Endodermal cell (in vitro differentiated cells): ENCODE measurements at regions not wholly inside any gene's neighbourhood (a gene's known extent, or its start where the extent isn't known, plus 50 kb on each side); places are given as distances from the start of the nearest gene placed in this dataset.

Experiments used
- DNase-seq: peaks from one replicate; pipeline ENCODE4 v3.0.0-alpha.2; 2017
- H3K27ac ChIP-seq: 2 replicates; pipeline ENCODE4 v1.5.1; 2013; ENCODE audit warnings: mild to moderate bottlenecking, low read depth, low read length, moderate library complexity
- H3K27me3 ChIP-seq: 2 replicates; pipeline ENCODE4 v1.6.1; 2013; ENCODE audit warnings: mild to moderate bottlenecking, low read length, moderate library complexity; ENCODE audit not compliant: insufficient read depth, control insufficient read depth, poor library complexity, severe bottlenecking
- H3K36me3 ChIP-seq: 2 replicates; pipeline ENCODE4 v1.7.0; 2013; ENCODE audit warnings: mild to moderate bottlenecking, low read length, moderate library complexity; ENCODE audit not compliant: control insufficient read depth, insufficient read depth
- H3K4me1 ChIP-seq: one replicate; pipeline ENCODE4 v1.7.0; 2013; ENCODE audit warnings: low read length; ENCODE audit not compliant: control insufficient read depth, insufficient read depth
- H3K4me3 ChIP-seq: 2 replicates; pipeline ENCODE4 v1.5.1; 2013; ENCODE audit warnings: mild to moderate bottlenecking, low read length, moderate library complexity
- H3K9ac ChIP-seq: 2 replicates; pipeline ENCODE4 v1.6.1; 2013; ENCODE audit warnings: mild to moderate bottlenecking, low read length, moderate library complexity; ENCODE audit not compliant: poor library complexity, severe bottlenecking; ENCODE audit errors: extremely low read depth
- H3K9me3 ChIP-seq: 2 replicates; pipeline ENCODE4 v1.6.1; 2013; ENCODE audit warnings: mild to moderate bottlenecking, low read length, moderate library complexity; ENCODE audit not compliant: control insufficient read depth
- H3K27ac Mint-ChIP-seq: 2 replicates; pipeline ENCODE4 v1.8.0; 2020; ENCODE audit warnings: mixed read lengths
- H3K27me3 Mint-ChIP-seq: 2 replicates; pipeline ENCODE4 v1.8.0; 2021; ENCODE audit warnings: mild to moderate bottlenecking, mixed read lengths; ENCODE audit not compliant: insufficient read depth
- H3K36me3 Mint-ChIP-seq: 2 replicates; pipeline ENCODE4 v1.8.0; 2020; ENCODE audit warnings: low read depth, mixed read lengths
- H3K4me1 Mint-ChIP-seq: 2 replicates; pipeline ENCODE4 v1.8.0; 2020; ENCODE audit warnings: mixed read lengths
- H3K4me3 Mint-ChIP-seq: 2 replicates; pipeline ENCODE4 v1.8.0; 2020; ENCODE audit warnings: mild to moderate bottlenecking, moderate library complexity, mixed read lengths
- H3K9me3 Mint-ChIP-seq: 2 replicates; pipeline ENCODE4 v1.8.0; 2020; ENCODE audit warnings: mild to moderate bottlenecking, mixed read lengths
- CTCF ChIP-seq: fragments of 200-600 bp; sonication (generic); conservative IDR thresholded peaks from 2 replicates; pipeline ENCODE4 v1.5.0; 2021; ENCODE audit warnings: antibody characterized with exemption, mild to moderate bottlenecking
- WGBS, 2 experiments: methylation state at CpG; one replicate each; pipeline versions ENCODE4 v1.1.5 to v1.1.7; 2013; ENCODE audit warnings: missing lambda C conversion rate in 2 of 2, mixed read lengths in 1 of 2; ENCODE audit not compliant: insufficient coverage in 1 of 2, insufficient read length in 1 of 2; 5-methylcytosine and 5-hydroxymethylcytosine counted together

- Histone ChIP-seq H3K9me3 (no peaks in the 10 kb centered on the region), H3K27me3 (no peaks in the 10 kb centered on the region), H3K9ac (no peak overlapping the region), H3K27ac (no peak overlapping the region), H3K4me3 (no peak overlapping the region), H3K4me1 (no peaks in the 10 kb centered on the region), H3K36me3 (no peaks in the 10 kb centered on the region)
- Mint-ChIP-seq H3K9me3 (no peaks in the 10 kb centered on the region), H3K4me1 (no peaks in the 10 kb centered on the region), H3K27me3 (no peaks in the 10 kb centered on the region), H3K4me3 (no peak overlapping the region), H3K27ac (no peak overlapping the region), H3K36me3 (no peaks in the 10 kb centered on the region)
- WGBS, 2 experiments = 86 to 87% methylated on average over 13 of the region's 13 CpGs
- no peak for DNase-seq
- TF ChIP-seq CTCF = no peak
Observed at GRCh38 chr17:79171188-79171587, 96.6 kb downstream of the ENGASE start.

- H3K4me1 Mint-ChIP-seq = no peaks in the 10 kb centered on the region
- Histone ChIP-seq H3K27ac (no peak overlapping the region), H3K4me1 (no peaks in the 10 kb centered on the region), H3K4me3 (no peak overlapping the region), H3K27me3 (no peaks in the 10 kb centered on the region), H3K36me3 (no peaks in the 10 kb centered on the region), H3K9me3 (no peaks in the 10 kb centered on the region), H3K9ac (no peak overlapping the region)
- TF ChIP-seq CTCF = no peak
- DNase-seq = no peak
- 93 to 95% methylated on average over 5 to 6 of the region's 6 CpGs for WGBS, 2 experiments
- H3K27ac Mint-ChIP-seq = no peak overlapping the region
- no peaks in the 10 kb centered on the region for H3K36me3 Mint-ChIP-seq
- no peak overlapping the region for H3K4me3 Mint-ChIP-seq
- H3K27me3 Mint-ChIP-seq = no peaks in the 10 kb centered on the region
- no peaks in the 10 kb centered on the region for H3K9me3 Mint-ChIP-seq
Observed at GRCh38 chr17:79169861-79170260, 95.2 kb downstream of the ENGASE start.

GRCh38 chr17:79169366-79169765 is 94.7 kb downstream of the ENGASE start:
- Mint-ChIP-seq H3K4me1 (no peaks in the 10 kb centered on the region), H3K27ac (no peak overlapping the region), H3K36me3 (no peaks in the 10 kb centered on the region), H3K27me3 (no peaks in the 10 kb centered on the region), H3K4me3 (no peak overlapping the region), H3K9me3 (no peaks in the 10 kb centered on the region)
- no peak overlapping the region for H3K9ac ChIP-seq
- DNase-seq = no peak
- H3K4me1 ChIP-seq = no peaks in the 10 kb centered on the region
- TF ChIP-seq CTCF = no peak
- no peaks in the 10 kb centered on the region for H3K36me3 ChIP-seq
- H3K27me3 ChIP-seq = no peaks in the 10 kb centered on the region
- 93 to 95% methylated on average over 6 to 11 of the region's 11 CpGs for WGBS, 2 experiments
- no peak overlapping the region for H3K27ac ChIP-seq
- H3K4me3 ChIP-seq = no peak overlapping the region
- H3K9me3 ChIP-seq = no peaks in the 10 kb centered on the region
